Activated T-cell treated with anti-CD3 and anti-CD28 coated beads for 1 hour (primary cell): ENCODE measurements at regions not wholly inside any gene's neighbourhood (a gene's known extent, or its start where the extent isn't known, plus 50 kb on each side); places are given as distances from the start of the nearest gene placed in this dataset.
"Not testable (repeated sequence)": the region's sequence is repeated elsewhere in the genome, so short reads cannot be mapped to it uniquely, and the experiment has no call there.

ENCODE experiments used
- DNase-seq: peaks from one replicate; pipeline ENCODE4 v3.0.0-alpha.2; 2020; ENCODE audit warnings: low read depth

- DNase-seq: no peak
Measured at GRCh38 chr6:12479451-12479850, 189.3 kb downstream of the EDN1 start.

- no peak for DNase-seq
Measured at GRCh38 chr6:12479881-12480280, 189.7 kb downstream of the EDN1 start.

- DNase-seq: no peak
Measured at GRCh38 chr6:12480379-12480778, 190.2 kb downstream of the EDN1 start.

GRCh38 chr6:12481292-12481691, 191.1 kb downstream of the EDN1 start:
- no peak for DNase-seq

GRCh38 chr6:12481850-12482249, 191.7 kb downstream of the EDN1 start:
- no peak for DNase-seq

GRCh38 chr6:12482386-12483375, 192.5 kb downstream of the EDN1 start:
- DNase-seq: no peak

- DNase-seq: no peak
Measured at GRCh38 chr6:12483712-12484111, 193.6 kb downstream of the EDN1 start.

GRCh38 chr6:12484519-12484918, 194.4 kb downstream of the EDN1 start:
- DNase-seq: no peak

- DNase-seq: no peak
Measured at GRCh38 chr6:12485226-12485764, 195.1 kb downstream of the EDN1 start.

GRCh38 chr6:12485837-12486236, 195.7 kb downstream of the EDN1 start:
- no peak for DNase-seq

- DNase-seq: no peak
Measured at GRCh38 chr6:12490351-12490903, 200.3 kb downstream of the EDN1 start.

- DNase-seq: no peak
Measured at GRCh38 chr6:12490904-12491571, 200.9 kb downstream of the EDN1 start.

GRCh38 chr6:12492929-12493328, 202.8 kb downstream of the EDN1 start:
- DNase-seq: not testable (repeated sequence)

GRCh38 chr6:12493446-12493845, 203.3 kb downstream of the EDN1 start:
- no peak for DNase-seq

GRCh38 chr6:12494161-12494560, 204.0 kb downstream of the EDN1 start:
- DNase-seq: no peak

GRCh38 chr6:12501990-12502389, 211.8 kb downstream of the EDN1 start:
- DNase-seq: no peak

- DNase-seq: no peak
Measured at GRCh38 chr6:12504325-12504966, 212.1 kb upstream of the PHACTR1 start.

- DNase-seq: no peak
Measured at GRCh38 chr6:12505486-12505885, 211.1 kb upstream of the PHACTR1 start.

GRCh38 chr6:12506159-12506558, 210.4 kb upstream of the PHACTR1 start:
- no peak for DNase-seq

GRCh38 chr6:12507636-12508035, 208.9 kb upstream of the PHACTR1 start:
- no peak for DNase-seq

- no peak for DNase-seq
Measured at GRCh38 chr6:12508553-12508952, 208.0 kb upstream of the PHACTR1 start.

- DNase-seq: no peak
Measured at GRCh38 chr6:12509060-12509459, 207.5 kb upstream of the PHACTR1 start.
